DMS153 (cell line): ENCODE measurements at regions not wholly inside any gene's neighbourhood (a gene's known extent, or its start where the extent isn't known, plus 50 kb on each side); places are given as distances from the start of the nearest gene placed in this dataset.
"Not testable (repeated sequence)": the region's sequence is repeated elsewhere in the genome, so short reads cannot be mapped to it uniquely, and the experiment has no call there.

Experiments
- DNase-seq: peaks from one replicate; lab custom pipeline; 2025; lab: John Stamatoyannopoulos, UW

DNA sequence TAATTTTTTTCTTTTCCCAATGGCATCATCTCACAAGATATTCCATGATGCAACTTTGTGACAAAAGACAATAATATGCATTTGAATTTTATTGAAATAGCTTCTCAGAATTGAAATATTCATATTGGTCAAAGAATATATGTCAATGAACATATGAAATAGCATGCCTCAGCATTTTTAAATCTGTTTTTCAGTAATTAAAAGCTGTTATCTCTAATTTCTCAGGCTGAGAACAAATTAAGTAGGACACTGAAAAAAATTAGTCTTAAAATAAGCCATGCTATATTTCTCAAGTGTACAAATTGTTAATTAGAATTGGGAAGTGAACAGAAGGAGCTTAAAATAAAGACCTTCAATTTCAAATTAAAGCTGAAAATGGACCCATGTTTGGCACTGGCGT, 570.1 kb downstream of the MFSD1 start:
- no peak for DNase-seq

- DNase-seq, result peak; percentile 50
Observed at GRCh38 chr3:159378396-159379194, 576.7 kb downstream of the MFSD1 start.

DNA sequence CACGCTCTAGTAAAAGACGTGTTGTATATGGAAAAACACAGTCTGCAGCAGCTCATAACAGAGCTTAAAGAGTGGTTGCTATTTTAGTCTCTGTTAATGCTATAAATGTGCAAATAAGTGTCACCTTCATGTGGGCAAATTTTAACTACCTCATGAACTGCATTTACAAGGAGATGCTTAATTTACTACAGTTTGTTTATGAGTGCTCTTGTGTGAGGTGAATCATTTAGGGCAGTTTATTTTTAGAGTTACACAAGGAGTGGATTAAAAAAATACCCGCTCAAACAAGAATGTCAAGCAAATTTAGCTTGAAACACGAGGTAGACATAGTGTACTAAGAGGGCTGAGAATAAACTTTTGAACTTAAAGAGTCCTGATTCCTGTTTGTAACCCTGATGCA, 579.0 kb downstream of the MFSD1 start:
- no peak for DNase-seq

DNA sequence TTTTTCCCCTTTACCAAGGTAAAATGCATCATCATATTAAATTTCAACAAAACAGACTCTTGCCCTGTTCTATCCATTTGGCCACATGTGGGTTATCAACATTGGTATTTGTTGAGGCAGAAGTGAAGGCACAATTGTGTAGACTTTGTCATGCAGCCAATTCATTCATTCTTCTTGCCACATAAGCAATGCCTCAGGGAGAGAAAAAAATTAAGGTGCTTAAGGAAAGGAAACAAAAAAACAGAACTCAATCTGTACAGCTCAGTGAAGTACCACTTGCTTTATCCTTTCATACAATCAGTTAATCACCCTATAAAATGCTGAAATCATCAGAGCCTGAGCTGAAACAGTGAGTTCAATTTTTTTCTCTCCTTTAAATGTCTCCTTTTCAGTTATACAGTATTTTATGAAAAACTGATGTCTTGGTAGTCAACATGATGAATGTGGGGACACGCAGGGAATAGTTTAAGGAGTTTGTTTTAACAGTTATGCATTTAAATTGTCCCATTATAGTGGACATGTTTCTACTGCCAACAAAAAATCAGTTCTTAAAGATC, 588.9 kb downstream of the MFSD1 start:
- DNase-seq, result no peak

DNA sequence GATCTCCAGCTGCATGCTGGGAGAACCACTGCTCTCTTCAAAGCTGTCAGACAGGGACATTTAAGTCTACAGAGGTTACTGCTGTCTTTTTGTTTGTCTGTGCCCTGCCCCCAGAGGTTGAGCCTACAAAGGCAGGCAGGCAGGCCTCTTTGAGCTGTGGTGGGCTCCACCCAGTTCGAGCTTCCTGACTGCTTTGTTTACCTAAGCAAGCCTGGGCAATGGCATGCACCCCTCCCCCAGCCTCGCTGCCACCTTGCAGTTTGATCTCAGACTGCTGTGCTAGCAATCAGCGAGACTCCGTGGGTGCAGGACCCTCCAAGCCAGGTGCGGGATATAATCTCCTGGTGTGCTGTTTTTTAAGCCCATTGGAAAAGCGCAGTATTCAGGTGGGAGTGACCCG, 591.0 kb upstream of the IL12A start:
- not testable (repeated sequence) for DNase-seq

DNA sequence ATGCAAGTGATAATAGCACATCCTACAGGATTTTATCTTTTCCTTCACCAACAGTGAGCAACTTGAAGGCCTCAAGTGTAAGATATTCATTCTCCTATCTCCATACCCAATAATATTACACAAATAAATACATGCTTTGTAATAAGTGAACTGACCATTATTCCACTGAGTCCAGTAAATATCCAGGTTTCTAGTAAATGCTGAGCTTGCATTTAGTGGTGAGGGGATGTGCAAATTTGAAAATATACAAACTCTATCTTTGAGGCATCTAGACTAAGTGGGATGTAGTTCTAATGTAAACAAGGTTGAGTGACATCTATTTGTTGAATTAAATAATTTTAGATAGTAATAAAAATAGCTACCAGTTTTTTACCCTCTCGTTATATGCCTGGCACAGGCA, 587.6 kb upstream of the IL12A start:
- no peak for DNase-seq

DNA sequence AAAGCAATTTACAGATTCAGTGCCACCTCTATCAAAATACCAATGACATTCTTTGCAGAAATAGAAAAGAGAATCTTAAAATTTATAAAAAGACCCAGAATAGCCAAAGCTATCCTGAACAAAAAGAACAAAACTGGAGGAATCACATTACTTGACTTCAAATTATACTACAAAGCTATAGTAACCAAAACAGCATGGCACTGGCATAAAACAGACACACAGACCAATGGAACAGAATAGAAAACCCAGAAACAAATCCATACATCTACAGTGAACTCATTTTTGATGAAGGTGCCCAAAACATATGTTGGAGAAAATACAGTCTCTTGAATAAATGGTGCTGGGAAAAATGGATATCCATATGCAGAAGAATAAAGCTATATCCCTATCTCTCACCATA, 578.9 kb upstream of the IL12A start:
- not testable (repeated sequence) for DNase-seq

GRCh38 chr3:159413319-159413718, 575.3 kb upstream of the IL12A start:
- DNase-seq, result no peak

GRCh38 chr3:159416856-159417255, 571.8 kb upstream of the IL12A start:
- no peak for DNase-seq

GRCh38 chr3:159417761-159418160, 570.9 kb upstream of the IL12A start:
- no peak for DNase-seq

DNA sequence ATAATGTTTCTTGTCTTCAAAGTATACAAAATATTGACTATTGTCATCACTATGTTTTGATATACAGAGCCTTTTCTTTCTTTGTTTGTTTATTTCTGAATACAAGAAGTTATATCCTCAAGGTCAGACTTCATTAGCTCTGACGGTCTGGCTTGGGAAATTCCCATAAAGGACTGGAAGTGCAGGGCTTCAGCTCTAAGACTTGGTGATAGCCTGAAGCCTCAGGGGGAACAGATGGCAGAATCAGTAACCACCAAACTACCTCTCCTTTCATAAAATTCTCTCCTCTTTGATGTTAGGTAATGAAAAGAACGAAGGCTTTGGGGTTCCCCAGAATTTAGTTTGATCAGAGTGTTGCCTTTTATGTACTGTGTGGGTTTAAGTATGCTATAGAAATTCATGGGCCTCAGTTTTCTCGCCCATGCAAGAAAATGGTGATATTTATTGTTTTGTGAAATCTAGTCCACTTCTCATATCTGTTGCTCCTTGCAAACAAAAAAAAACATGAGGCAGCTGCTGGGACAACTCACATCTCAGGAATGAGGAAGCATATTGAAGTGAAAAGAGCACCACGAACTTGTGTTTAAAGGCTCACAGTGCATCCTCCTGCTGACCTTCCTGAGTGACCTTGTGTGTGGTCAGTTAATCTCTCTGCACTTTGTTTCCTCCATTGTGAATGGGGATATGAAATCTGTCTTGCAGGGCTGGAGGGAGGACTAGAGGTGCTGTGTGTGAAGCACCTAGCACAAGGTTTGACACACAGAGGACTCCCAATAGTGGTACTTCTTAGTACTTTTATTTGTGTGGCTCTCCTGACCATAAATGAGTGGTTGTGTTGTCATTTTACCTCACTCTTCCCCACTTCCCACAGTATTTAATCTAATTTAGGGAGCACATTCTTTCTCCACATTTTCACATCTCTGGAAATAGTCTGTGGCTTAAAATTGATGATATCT, 569.8 kb upstream of the IL12A start:
- no peak for DNase-seq

DNA sequence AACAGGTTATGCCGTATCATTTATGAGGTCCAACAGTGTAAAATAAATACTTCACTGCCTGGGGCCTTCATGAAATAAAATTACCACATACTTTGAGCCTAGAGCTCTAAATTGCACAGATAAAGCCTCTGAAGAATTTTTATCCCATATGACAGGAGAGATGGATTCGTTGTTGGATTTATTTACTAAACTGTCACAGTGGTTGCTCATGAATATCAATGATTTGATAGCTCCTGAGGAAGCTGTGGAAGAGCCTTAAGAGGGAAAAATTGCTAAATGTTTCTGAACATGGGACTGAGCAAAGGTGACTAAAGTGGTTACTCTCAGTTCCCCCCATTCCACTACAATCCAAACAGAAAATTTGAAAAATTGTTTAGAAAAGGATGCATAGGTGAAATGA, 558.9 kb upstream of the IL12A start:
- DNase-seq, result no peak

DNA sequence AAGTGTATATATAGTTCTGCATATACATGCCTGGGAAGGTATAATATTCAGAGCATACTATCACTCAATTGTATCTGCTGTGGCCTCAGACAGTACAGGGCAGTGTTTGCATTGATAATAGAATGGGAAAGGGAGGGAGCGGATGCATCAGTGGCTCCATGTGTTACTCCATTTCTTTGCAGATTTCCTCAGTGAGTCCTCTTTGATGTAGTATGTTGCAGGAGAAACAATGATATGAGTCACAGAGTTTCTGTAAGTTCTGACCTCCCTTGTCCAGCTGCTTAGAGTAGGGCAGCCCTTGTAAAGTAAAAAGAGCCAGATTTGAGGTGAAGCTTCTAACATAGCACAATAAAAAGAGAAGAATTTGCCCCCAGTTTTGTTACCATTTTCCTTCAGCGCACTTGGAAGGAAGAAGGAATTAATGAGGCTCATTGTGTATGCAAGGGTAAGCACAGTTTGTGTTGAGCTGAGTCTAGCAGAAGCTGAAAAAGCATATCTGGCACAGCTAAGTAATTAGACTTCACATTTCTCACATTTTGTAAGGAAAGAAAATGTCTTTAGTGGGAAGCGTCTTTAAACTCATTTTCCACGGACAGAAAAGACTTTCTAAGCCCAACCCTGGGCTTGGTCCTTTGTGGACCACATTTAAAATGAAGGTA, 555.8 kb upstream of the IL12A start:
- no peak for DNase-seq

- no peak for DNase-seq
Observed at GRCh38 chr3:159439346-159439745, 549.3 kb upstream of the IL12A start.

GRCh38 chr3:159441279-159441678, 547.4 kb upstream of the IL12A start:
- no peak for DNase-seq

DNA sequence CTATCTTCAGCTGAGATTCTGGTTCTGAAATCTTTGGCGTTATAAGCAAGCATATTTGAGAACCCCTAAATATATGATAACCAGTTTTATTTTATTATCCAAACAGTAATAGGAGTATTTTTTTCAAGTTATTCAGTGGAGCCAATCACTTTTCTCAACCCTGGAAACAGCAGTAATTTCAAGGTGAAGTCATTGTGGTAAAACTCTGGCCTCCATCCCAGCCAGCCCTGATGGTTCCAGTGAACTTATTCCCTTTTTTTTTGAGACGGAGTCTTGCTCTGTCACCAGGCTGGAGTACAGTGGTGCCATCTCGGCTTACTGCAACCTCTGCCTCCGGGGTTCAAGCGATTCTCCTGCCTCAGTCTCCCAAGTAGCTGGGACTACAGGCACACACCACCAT, 545.4 kb upstream of the IL12A start:
- no peak for DNase-seq

- DNase-seq, result no peak
Observed at GRCh38 chr3:159447841-159448240, 540.8 kb upstream of the IL12A start.

GRCh38 chr3:159448902-159449301, 539.7 kb upstream of the IL12A start:
- DNase-seq, result no peak

DNA sequence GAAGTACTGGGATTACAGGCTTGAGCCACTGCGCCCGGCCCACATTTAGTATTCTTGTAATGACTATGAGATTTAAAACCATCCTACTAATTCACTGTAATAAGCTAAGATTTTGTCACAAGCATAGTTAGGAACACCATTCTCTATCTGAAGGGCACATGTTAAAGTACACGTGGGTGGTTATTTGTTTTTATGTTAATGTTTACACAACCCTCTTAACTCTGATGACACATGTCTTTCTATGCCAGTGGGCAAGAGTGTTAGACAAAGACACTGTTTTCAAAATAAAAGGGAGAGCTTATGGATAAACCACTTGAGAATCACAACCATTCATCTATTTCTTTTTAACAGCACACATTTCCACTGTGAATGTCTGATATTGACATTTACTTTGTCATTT, 537.6 kb upstream of the IL12A start:
- peak; percentile 83 for DNase-seq

DNA sequence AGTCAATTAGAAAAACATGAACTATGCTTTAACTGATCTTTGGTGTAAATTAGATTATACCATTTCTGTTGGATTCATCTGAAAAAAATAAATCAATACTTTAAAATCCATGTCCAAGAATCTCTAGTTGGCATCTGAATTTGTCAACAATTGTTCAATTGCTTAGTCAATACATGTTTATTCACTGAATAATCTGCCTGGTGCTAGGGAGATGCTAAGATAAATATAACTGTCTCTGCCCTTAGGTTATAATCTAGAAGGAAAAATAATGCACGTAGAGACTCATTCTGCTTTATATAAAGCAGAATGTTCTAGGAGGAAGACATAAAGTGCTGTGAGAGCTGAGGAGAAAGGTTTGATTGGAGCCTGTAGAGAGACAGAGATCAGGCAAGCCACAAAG, 537.2 kb upstream of the IL12A start:
- no peak for DNase-seq

GRCh38 chr3:159453036-159453435, 535.6 kb upstream of the IL12A start:
- no peak for DNase-seq

DNA sequence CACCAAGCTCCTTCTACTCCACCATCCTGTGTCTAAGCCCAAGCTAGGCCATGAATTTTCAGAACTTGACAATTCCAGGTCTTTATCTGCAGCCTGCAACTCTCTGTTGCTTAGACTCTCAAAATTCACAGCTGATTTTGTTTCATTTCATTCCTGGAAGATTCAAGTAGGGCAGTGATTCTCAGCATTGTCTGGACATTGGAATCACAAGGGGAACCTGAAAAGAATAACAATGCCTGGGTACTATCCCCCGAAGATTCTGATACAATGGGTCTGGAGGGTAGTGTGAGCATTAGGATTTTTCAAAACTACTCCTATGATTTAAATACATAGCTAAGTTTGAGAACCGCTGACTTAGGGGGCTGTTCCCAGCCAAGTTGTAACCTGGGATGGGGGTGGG, 534.7 kb upstream of the IL12A start:
- no peak for DNase-seq
